Cerebellar nuclear complex (tissue), 1 donor: ENCODE measurements at regions not wholly inside any gene's neighbourhood (a gene's known extent, or its start where the extent isn't known, plus 50 kb on each side); places are given as distances from the start of the nearest gene placed in this dataset.
"Not testable (repeated sequence)": the region's sequence is repeated elsewhere in the genome, so short reads cannot be mapped to it uniquely, and the experiment has no call there.

Source experiments
- DNase-seq, 2 experiments: peaks; one replicate each; lab custom pipeline; 2025; lab: John Stamatoyannopoulos, UW

DNA sequence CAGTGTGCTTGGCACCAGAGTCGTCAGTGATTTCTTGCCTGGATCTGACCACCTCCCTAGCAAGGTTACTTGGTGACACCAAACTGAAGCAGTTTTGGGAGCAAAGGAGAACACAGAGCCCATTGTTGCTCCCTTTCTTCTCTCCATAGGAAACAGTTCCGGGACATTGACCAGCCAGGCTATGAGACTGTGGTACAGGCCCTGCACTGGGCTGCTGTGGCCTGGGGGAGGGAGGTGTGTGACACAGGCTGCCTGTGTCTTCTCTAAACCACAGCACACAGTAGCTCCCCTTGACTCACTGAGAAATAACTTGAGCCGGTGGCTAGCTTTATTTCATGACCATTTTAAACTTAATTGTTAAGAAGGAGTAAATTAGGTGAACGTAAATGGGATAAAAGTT lies 214.8 kb upstream of the UBL3 start:
- no peak for DNase-seq

DNA sequence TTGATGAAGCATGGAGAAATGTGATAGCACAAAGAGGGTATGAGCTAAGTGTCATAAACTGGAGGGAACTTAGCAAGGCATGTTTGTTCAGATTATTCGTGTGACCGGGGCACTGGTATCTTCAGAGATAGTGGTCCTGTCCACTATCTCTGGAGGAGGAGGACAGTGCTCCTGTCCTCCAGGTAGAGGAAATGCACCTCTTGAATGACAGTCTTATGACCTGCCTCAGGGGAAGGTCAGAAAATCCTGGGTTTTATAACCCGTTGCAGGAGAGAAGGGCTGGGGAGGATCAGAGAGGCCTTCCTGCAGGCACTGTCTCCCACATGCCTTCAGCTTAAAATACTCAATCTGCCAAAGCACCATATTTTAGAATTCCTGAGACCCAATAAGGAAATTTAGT lies 213.5 kb upstream of the UBL3 start:
- DNase-seq = no peak

- DNase-seq = no peak
Observed at GRCh38 chr13:30061217-30061616, 210.8 kb upstream of the UBL3 start.

- DNase-seq = no peak
Observed at GRCh38 chr13:30058429-30058828, 208.0 kb upstream of the UBL3 start.

DNA sequence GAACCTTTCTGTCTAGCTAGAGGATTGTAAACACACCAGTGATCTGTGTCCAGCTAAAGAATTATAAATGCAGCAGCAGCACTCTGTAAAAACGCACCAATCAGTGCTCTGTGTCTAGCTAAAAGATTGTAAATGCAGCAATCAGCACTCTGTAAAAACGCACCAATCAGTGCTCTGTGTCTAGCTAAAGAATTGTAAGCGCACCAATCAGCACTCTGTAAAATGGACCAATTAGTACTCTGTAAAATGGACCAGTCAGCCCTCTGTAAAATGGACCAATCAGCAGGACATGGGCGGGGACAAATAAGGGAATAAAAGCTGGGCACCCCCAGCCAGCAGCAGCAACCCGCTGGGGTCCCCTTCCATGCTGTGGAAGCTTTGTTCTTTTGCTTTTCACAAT lies 204.1 kb upstream of the UBL3 start:
- not testable (repeated sequence) for DNase-seq

- no peak for DNase-seq
Observed at GRCh38 chr13:30053939-30054338, 203.5 kb upstream of the UBL3 start.

GRCh38 chr13:30052120-30052519 lies 201.7 kb upstream of the UBL3 start:
- no peak for DNase-seq

DNA sequence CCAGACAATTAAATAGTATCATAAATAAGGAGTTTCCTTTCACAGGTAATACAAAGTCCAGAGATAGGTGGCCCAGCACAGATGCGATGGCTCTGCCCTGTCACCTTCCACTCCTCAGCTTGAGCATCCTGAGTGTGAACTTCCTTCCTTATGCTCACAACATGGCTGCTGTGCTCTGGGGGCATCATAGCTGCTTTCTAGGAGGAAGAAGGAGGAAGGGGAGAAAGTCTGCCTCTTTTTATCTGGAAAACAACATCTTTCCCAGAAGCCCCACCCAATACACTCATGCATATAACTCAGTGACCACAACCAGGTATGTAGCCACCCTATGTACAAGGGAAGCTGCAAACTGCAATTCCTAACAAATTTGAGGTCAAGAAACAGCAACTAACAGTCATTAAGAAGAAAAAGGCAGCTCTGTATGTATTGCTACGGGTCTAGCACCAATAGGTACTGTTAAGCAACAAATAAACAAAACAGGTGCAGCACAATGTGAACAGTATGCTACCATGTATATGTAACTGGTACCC lies 201.2 kb upstream of the UBL3 start:
- no peak for DNase-seq

DNA sequence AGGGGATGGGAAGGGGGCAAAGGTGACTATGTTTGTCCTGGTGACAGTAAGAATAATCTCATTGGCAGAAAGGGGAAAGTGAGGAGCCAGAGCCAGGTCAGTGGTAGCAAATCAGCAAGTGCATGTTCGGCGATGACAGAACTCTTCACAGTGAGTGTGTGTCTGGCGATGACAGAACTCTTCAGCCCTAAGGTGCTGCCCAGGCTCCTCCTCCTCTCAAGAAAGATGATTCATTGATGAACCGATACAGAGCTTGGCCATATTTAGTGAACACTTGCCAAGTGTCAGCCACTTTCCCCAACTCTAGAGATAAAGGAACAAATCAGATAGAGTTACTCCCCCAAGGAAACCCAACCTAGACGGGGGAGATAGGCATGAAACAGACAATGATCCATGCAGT lies 199.3 kb upstream of the UBL3 start:
- no peak for DNase-seq

DNA sequence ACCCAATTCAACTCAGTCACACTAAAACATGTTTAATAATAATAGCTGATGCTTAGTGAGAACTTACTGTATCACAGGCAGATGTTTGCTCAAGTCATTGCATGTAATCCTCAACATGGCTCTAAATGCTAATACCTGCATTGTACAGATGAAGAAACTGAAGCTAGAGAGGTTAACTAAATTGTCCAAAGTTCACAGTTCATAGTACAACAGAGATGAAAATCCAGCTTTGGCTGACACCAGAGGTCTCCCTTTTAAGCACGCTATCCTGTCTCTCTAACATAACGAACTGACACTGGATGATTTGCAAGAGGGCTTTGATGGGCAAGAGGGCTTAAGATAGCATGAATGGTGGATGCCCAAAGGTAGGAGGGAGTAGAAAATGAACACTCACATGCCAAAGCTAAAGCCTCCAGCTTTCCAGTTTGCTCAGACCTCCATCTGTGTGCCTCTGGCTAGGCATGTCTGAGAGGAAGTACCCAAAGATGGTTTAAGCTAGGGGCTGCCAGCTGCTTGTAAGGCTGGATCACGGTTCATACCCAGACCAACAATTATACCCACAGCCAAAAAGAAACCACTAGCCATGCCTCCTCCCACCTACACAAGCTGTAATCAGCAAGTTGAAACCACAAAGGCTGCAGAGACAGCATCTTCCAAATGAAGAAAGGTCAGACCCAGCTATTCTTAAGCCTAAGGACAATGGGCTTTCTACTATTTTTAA lies 196.9 kb upstream of the UBL3 start:
- no peak for DNase-seq

- no peak for DNase-seq
Observed at GRCh38 chr13:30045916-30046704, 195.7 kb upstream of the UBL3 start.

GRCh38 chr13:30044932-30045331 lies 194.5 kb upstream of the UBL3 start:
- no peak for DNase-seq

- no peak for DNase-seq
Observed at GRCh38 chr13:30043631-30043925, 193.2 kb upstream of the UBL3 start.

- DNase-seq = no peak
Observed at GRCh38 chr13:30042891-30043630, 192.6 kb upstream of the UBL3 start.

GRCh38 chr13:30042272-30042671 lies 191.9 kb upstream of the UBL3 start:
- no peak for DNase-seq

- no peak for DNase-seq
Observed at GRCh38 chr13:30039511-30039911, 189.1 kb upstream of the UBL3 start.

- DNase-seq = no peak
Observed at GRCh38 chr13:30038884-30039283, 188.5 kb upstream of the UBL3 start.

- DNase-seq = no peak
Observed at GRCh38 chr13:30037766-30038165, 187.3 kb upstream of the UBL3 start.

DNA sequence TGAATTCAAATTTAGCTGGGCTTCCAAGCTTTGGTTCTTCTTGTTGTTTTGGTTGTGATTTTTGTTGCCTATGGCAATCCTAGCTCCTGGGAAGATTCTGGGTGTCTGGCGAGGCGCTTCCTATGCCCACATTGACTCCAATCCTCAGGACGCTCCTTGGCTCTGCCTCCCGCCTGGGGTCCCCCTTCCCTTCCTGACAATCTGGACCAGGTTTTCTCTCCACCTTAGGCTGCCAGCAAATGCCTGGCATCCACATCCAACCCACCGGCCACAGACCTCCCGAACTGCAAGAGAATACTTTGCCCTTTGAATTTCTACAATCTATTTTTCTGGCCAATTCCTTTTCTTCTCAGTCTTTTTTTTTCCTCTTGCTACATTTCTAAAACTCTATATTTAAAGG lies 186.9 kb upstream of the UBL3 start:
- DNase-seq = no peak

GRCh38 chr13:30034458-30034795 lies 184.0 kb upstream of the UBL3 start:
- no peak for DNase-seq

- DNase-seq = no peak
Observed at GRCh38 chr13:30033681-30034457, 183.5 kb upstream of the UBL3 start.

- DNase-seq = no peak
Observed at GRCh38 chr13:30032263-30032662, 181.8 kb upstream of the UBL3 start.
